MCF 10A (cell line): ENCODE measurements at regions not wholly inside any gene's neighbourhood (a gene's known extent, or its start where the extent isn't known, plus 50 kb on each side); places are given as distances from the start of the nearest gene placed in this dataset.

Experiments used
- BruUV-seq: library from RNA; stranded (reverse); fragments of 400-500 nt; replicated peaks from 2 replicates; lab custom pipeline; 2021; lab: Mats Ljungman, UMichigan
- CTCF ChIA-PET: fragments of 300-600 bp; sonication (Branson Sonifier 250); formaldehyde crosslinking; extraction: SDS; loops from one replicate; lab custom pipeline; 2021; ENCODE audit warnings: antibody characterized with exemption, inconsistent platforms; lab: Yijun Ruan, JAX
- POLR2A ChIA-PET: fragments of 300-600, 350-650 bp; sonication (Branson Sonifier 250); formaldehyde crosslinking; extraction: SDS; loops from one replicate; lab custom pipeline; 2020; ENCODE audit warnings: antibody characterized with exemption, inconsistent platforms; lab: Yijun Ruan, JAX
- DNase-seq: peaks from one replicate; pipeline ENCODE4 v3.0.0-alpha.2; 2018; ENCODE audit not compliant: unreplicated experiment
- H3K27ac Mint-ChIP-seq: one replicate; pipeline ENCODE4 v1.8.0; 2022; ENCODE audit warnings: mild to moderate bottlenecking, low read depth, mixed read lengths; ENCODE audit not compliant: unreplicated experiment
- H3K27me3 Mint-ChIP-seq: one replicate; pipeline ENCODE4 v1.8.0; 2022; ENCODE audit warnings: mixed read lengths; ENCODE audit not compliant: insufficient read depth, unreplicated experiment
- H3K36me3 Mint-ChIP-seq: one replicate; pipeline ENCODE4 v1.8.0; 2022; ENCODE audit warnings: mild to moderate bottlenecking, moderate library complexity, mixed read lengths; ENCODE audit not compliant: insufficient read depth, unreplicated experiment
- H3K4me1 Mint-ChIP-seq: one replicate; pipeline ENCODE4 v1.8.0; 2022; ENCODE audit warnings: mixed read lengths; ENCODE audit not compliant: insufficient read depth, unreplicated experiment
- H3K4me3 Mint-ChIP-seq: one replicate; pipeline ENCODE4 v1.8.0; 2022; ENCODE audit warnings: mild to moderate bottlenecking, moderate library complexity, mixed read lengths; ENCODE audit not compliant: unreplicated experiment
- H3K9me3 Mint-ChIP-seq: one replicate; pipeline ENCODE4 v1.8.0; 2022; ENCODE audit warnings: mixed read lengths; ENCODE audit not compliant: unreplicated experiment
- intact Hi-C: fragments of 100-400 bp; cut with micrococcal nuclease; formaldehyde crosslinking; loops from 2 replicates; pipeline ENCODE4 v1.14.1; 2022
- TF ChIP-seq, protein P1 (sequence below): fragments of 200-600 bp; IDR thresholded peaks from one replicate; pipeline ENCODE4 v1.8.0; 2022; ENCODE audit warnings: antibody characterized with exemption, mild to moderate bottlenecking; ENCODE audit not compliant: unreplicated experiment

DNA sequence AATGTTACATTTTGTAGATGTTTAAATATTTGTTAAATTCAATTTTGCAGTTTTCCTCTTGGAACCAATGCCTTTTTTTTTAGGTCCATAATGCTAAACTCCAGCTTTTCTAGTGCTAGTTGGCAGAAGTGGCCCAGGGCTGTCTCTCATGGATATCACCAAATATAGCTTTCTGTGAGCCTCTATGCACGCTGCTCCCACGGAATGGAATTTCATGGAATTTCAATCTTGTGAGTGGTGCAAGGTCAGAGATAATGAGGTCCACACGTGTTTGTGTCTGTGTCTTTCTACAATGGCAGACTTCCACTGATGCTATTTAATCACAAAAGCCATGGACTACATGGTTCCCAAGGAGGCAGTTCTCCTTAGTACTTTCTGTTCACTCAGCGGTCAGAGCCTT, 191.5 kb upstream of the PARD3B start:
- ChIA-PET POLR2A (no interaction called here), CTCF (interaction anchor here (0.5 kb wide), 1 partner anchor 10 kb away, joined by 3 read pairs; no protein-coding TSS in a partner anchor)
- Mint-ChIP-seq H3K4me3 (no peak overlapping the region), H3K4me1 (no peaks in the 10 kb centered on the region), H3K36me3 (no peaks in the 10 kb centered on the region), H3K27ac (no peak overlapping the region), H3K27me3 (no peaks in the 10 kb centered on the region), H3K9me3 (no peaks in the 10 kb centered on the region)
- no TSS peak for BruUV-seq
- no peak for DNase-seq
- intact Hi-C loops: no loop called here
- TF ChIP-seq, protein P1, sequence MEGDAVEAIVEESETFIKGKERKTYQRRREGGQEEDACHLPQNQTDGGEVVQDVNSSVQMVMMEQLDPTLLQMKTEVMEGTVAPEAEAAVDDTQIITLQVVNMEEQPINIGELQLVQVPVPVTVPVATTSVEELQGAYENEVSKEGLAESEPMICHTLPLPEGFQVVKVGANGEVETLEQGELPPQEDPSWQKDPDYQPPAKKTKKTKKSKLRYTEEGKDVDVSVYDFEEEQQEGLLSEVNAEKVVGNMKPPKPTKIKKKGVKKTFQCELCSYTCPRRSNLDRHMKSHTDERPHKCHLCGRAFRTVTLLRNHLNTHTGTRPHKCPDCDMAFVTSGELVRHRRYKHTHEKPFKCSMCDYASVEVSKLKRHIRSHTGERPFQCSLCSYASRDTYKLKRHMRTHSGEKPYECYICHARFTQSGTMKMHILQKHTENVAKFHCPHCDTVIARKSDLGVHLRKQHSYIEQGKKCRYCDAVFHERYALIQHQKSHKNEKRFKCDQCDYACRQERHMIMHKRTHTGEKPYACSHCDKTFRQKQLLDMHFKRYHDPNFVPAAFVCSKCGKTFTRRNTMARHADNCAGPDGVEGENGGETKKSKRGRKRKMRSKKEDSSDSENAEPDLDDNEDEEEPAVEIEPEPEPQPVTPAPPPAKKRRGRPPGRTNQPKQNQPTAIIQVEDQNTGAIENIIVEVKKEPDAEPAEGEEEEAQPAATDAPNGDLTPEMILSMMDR: no peak

DNA sequence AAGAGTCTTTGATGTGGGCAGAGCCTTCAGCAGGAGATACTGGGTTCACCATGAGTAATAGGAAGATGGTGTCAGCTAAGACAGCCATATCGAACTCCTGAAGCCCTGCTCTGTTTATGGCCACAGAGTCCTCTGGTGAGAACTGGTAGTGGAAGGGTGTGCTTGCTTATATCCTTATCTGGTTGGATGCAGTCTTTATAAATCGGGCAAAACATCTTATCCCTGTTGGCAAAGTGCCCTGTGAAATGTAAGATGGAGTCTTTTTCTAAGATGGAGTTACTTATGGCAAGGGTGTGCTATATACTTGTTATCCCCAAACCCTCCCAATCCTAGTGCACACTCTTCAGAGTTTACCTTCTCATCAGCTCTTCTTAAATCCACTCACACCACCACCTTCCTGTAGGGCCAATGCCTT, 190.8 kb upstream of the PARD3B start:
- CTCF ChIA-PET: interaction anchor here (0.6 kb wide), 1 partner anchor 344 kb away, joined by 3 read pairs; no protein-coding TSS in a partner anchor
- POLR2A ChIA-PET: no interaction called here
- BruUV-seq: no TSS peak
- TF ChIP-seq, protein P1: no peak
- Mint-ChIP-seq H3K4me1 (no peaks in the 10 kb centered on the region), H3K27ac (no peak overlapping the region), H3K4me3 (no peak overlapping the region), H3K36me3 (no peaks in the 10 kb centered on the region), H3K9me3 (no peaks in the 10 kb centered on the region), H3K27me3 (no peaks in the 10 kb centered on the region)
- intact Hi-C loops: no loop called here
- DNase-seq: no peak

DNA sequence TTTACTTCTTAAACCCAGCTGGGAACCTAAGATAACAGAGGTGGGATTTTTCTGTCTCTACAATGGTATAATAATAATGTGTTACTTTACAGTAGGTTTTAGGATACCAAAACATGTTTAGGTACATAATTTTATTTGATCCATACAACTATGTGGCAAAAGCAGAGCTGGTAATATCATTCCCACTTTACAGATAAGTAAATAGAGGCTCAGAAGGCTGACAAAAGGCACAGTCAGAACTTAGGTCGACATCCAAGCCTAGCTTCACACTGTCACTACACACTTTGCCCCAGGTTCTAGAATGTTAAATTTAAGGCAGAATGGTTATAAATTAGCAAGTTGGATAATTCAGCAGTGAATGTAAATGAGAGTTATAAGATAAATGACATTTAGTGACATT, 189.6 kb upstream of the PARD3B start:
- DNase-seq: no peak
- POLR2A ChIA-PET: no interaction called here
- H3K9me3 Mint-ChIP-seq: no peaks in the 10 kb centered on the region
- no peaks in the 10 kb centered on the region for H3K27me3 Mint-ChIP-seq
- H3K27ac Mint-ChIP-seq: no peak overlapping the region
- TF ChIP-seq, protein P1: no peak
- CTCF ChIA-PET: interaction anchor here (1.1 kb wide), 1 partner anchor 337 kb away, joined by 3 read pairs; no protein-coding TSS in a partner anchor
- H3K4me1 Mint-ChIP-seq: no peaks in the 10 kb centered on the region
- BruUV-seq: no TSS peak
- no peaks in the 10 kb centered on the region for H3K36me3 Mint-ChIP-seq
- intact Hi-C loops: no loop called here
- H3K4me3 Mint-ChIP-seq: no peak overlapping the region

DNA sequence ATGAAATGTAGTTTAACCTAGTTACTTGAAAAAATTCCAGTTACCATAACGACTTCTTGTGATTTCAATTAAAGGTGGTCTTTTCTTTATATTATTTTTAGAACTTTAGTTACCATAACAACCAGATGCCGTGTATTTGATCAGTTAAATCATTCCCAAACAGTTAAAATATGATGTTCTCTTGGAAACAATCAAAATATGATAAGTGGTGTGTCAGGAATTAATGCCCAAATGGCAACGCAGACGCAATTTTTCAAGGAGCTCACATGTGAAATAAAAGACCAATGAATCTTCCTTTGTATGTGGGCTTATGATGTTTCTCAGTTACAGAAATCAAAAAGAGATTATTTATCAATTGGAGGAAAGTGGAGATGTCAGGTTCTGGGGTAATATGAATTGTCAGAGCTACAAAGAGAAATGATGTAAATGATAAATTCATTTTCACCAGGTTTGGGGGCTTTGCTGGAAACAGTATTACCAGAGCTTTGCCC, 189.1 kb upstream of the PARD3B start:
- H3K36me3 Mint-ChIP-seq: no peaks in the 10 kb centered on the region
- TF ChIP-seq, protein P1: no peak
- H3K27ac Mint-ChIP-seq: no peak overlapping the region
- DNase-seq: no peak
- no peak overlapping the region for H3K4me3 Mint-ChIP-seq
- H3K9me3 Mint-ChIP-seq: no peaks in the 10 kb centered on the region
- POLR2A ChIA-PET: no interaction called here
- CTCF ChIA-PET: interaction anchor here (0.7 to 1.1 kb wide), 2 partner anchors 13 to 336 kb away, joined by 3 to 4 read pairs; no protein-coding TSS in a partner anchor
- no peaks in the 10 kb centered on the region for H3K4me1 Mint-ChIP-seq
- no peaks in the 10 kb centered on the region for H3K27me3 Mint-ChIP-seq
- intact Hi-C loops: no loop called here
- BruUV-seq: no TSS peak
